ENCODE measurements at regions not wholly inside any gene's neighbourhood (a gene's known extent, or its start where the extent isn't known, plus 50 kb on each side); places are given as distances from the start of the nearest gene placed in this dataset.

GRCh38 chr9:14960881-14961280, 50.7 kb upstream of the FREM1 start:
- Histone ChIP-seq H3K36me3 (no peaks in the 10 kb centered on the region), H3K4me1 (replicated peaks) (no peaks in the 10 kb centered on the region), H3K4me3 (no peak overlapping the region), H3K9me3 (no peaks in the 10 kb centered on the region), H3K27me3 (replicated peaks; ENCODE audit: insufficient read depth) (no peaks in the 10 kb centered on the region), H3K27ac (no peak overlapping the region)
- WGBS = 78% methylated on average over 4 of the region's 4 CpGs
- no peak for TF ChIP-seq POLR2A (IDR thresholded peaks at IDR 0.05)
- TF ChIP-seq POLR2AphosphoS5 (IDR thresholded peaks at IDR 0.05) = no peak
- TF ChIP-seq CTCF (IDR thresholded peaks at IDR 0.05) = no peak
- intact Hi-C loops (cut with DNase I) = no loop called here
- DNase-seq (ENCODE audit: low spot score) = no peak

All from prostate gland (tissue), 2 donors.